SH-SY5Y (cell line): ENCODE measurements at regions not wholly inside any gene's neighbourhood (a gene's known extent, or its start where the extent isn't known, plus 50 kb on each side); places are given as distances from the start of the nearest gene placed in this dataset.
A peak's percentile ranks its signal among the peaks of the same experiment; 100 is the strongest.

Experiments
- GATA2 ChIP-seq: IDR thresholded peaks from 2 replicates; pipeline ENCODE4 v1.6.1; 2011; ENCODE audit warnings: mild to moderate bottlenecking, low read depth, low read length
- GATA3 ChIP-seq: IDR thresholded peaks from 2 replicates; pipeline ENCODE4 v1.6.1; 2011; ENCODE audit warnings: low read depth, mild to moderate bottlenecking, low read length, moderate library complexity

DNA sequence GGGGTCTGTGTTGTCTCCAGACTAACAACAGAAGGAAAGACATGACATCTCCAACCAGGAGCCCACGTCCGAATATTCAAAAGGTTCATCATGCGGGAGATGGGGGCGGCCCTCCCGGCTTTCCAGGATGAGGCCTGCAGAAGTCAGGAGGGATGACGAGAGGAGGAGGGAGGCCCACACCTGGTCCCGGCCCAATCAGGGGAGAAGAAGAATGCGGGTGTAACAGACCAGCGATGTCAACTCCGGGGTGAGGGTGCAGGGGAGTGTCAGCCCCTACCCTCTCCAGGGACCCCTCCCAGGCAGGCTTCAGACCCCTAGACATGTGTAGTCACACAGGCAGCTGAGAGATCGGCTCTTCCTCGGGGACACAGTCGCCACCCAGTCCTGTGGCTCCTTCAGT is 275.3 kb upstream of the ZNF507 start:
- TF ChIP-seq GATA3 (no peak), GATA2 (no peak)

DNA sequence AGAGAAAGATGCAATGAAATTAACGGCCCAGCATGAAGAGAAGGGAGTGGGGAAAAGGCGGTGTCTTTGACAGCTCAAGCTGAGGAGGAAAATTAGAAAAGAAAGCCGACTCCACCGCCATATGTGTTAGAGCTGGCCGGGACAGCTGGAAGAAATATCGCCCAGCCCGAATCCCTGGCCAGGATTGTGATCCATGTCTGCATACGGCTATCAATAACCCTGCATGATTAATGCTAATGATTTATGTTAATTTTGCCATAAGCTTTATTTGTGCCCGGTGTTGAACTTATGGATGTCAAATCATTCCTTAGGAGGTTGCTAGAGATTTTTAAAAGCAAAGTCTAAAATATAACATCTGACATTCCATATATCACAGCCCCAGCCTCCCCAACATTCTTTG is 263.4 kb upstream of the ZNF507 start:
- TF ChIP-seq GATA3 (no peak), GATA2 (no peak)

DNA sequence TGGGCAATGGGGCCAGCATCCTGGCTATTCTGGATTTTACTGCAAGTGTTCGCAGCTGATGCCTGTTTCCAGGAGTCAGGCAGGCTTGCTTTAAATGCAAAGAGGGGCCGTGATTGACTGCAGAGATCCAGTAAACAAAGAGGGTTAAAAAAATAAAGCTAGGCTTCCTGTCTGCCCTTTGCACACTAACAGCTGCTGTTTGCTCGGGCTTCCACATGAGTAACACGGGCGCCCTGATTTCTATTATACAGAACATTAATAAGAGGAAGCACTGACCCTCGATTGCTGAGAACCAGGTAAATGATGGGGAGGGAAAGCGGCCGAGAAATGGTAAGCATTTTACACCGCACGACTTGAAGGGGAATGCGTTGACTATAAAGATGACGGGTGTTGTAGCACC is 254.2 kb upstream of the ZNF507 start:
- TF ChIP-seq GATA3 = no peak
- TF ChIP-seq GATA2 = no peak

DNA sequence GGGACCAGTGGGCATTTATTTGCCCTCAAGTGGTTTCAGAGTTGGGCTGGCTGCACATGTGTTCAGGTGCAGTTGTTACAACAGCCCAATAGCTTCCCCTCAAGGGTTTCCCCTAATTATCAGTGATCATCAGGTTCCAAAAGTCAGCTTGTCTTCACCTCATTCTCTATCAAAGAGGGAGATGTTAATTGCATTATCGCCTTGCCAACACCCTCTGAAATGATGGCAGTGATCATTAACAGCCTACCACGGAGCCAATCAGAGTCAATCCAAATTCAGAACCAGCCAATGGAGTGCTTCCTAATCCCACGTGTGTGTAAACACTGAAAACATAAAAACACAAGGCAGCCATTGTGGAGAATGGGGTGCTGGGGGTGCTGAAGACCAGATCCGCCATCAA is 248.4 kb upstream of the ZNF507 start:
- no peak for TF ChIP-seq GATA3
- TF ChIP-seq GATA2 = no peak

DNA sequence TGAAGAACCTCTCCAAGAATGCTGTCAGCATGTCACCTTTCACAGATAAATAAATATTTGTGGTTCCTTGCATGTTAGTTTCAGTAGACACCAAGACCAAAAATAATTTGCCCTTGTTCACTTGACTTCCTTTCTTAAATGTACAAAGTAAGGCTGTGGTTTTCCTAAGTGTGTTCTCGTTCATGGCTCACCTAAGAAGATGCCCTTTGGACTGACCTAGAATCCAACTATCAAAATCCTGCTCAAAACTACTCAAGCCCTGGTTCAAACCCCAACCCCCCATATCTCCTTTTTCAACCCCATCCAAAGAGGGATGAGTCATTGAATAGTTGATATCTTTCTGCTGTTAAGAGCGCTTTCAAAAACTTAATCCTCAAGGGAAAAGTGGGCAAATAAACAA is 247.8 kb upstream of the ZNF507 start:
- TF ChIP-seq GATA2 (no peak), GATA3 (no peak)

DNA sequence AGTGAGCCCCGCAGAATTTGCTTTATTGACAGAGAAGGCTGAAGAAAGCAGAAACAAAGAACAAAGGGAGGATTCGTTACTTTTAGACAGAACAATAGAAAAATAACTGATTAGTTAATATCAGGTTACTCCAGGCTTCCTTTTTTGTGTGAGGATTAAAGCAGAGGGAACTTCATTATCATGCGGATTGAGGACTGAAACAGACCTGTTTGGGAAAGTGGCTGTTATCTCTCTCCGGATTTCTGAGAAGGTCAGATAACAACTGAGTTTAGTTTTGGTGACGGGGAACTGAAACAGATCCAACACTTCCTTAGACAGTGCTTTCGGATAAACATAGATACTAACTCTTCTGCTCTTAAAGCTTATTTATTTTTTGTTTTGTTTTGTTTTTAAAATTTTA is 246.4 kb upstream of the ZNF507 start:
- TF ChIP-seq GATA3 (no peak), GATA2 (no peak)

DNA sequence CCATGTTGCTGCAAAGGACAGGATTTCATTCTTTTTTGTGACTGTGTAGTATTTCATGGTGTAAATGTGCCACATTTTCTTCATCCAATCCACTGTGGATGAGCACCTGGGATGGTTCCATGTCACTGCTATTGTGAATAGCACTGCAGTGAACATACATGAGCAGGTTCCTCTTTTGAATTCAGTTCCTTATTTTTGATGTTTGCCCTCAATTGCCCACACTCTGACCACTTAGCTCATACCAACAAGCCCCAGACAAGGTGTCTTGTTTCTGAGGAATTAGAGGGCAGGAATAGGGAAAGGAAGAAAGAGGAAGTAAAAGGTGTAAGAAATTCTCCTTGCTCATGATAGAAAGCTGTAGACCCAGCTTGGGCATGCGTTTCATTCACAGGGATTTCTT is 244.2 kb upstream of the ZNF507 start:
- no peak for TF ChIP-seq GATA2

DNA sequence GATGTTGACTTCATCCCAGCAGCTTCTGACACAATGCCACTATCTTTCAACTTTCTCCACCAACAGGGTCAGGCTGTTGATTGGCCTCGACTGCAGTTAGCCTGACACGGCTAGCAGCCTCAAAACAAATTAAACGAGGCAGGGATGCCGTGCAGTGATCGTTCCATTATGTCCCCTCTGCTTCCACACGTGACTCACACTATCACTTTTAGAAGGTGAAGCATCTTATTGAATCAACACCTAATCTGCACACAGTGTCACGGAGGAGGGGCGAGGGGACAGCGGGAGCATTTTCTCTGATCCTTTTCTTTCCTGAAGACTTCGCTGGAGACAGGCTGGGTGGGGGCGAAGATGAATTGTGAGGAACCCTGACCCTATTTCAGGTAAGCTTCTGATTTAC is 241.9 kb upstream of the ZNF507 start:
- TF ChIP-seq GATA3 (no peak), GATA2 (no peak)

DNA sequence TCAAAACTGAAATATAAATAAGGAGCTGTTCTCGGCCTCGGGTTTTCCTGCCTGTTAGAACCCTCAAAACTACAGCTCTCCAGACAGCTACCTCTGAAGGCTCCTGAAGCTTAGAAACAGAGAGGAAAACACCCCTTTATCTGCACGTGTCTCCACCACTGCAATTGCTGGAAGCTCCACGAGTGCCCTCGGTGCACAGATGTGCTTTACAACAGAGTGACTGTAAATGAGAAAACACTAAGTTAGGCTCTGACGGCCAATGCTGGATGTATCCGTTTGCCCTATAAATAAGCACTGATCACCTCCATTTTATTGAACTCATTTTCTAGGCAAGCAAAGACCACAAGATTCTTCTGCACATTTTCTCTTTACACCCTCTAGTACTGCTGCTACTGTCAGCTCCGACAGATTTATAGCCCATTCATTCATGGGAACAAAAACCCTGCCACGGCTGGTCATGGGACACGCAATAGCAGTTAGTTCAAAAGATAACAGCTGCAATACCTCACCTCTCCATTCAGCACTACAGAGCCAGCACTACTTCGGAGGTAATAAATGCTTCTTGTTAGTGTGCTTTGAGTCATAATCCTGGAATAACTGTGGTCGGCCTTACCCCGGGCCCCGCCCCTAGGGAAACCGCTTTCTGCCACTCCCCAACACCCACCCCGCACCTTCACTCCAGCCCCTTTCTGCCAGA is 241.1 kb upstream of the ZNF507 start:
- TF ChIP-seq GATA3 = no peak
- TF ChIP-seq GATA2 = no peak

DNA sequence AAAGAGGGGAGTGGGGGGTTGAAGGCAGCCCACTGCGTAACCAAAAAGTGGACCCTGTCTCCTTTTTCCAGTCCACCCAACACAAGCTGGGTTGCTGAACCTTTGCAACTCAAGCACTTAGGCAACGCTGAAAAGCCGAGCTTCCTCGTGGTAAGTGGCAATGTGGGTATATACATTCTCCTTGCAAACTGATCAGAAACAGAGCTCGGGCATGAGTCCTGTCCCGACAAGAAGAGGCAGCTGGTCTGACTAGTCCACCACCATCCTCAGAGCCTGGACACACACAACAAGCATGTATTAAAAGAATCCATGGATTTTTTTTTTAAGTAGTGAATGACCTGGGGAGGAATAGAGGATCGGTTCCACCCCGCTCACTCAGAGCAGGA is 240.6 kb upstream of the ZNF507 start:
- TF ChIP-seq GATA2 = no peak
- TF ChIP-seq GATA3 = no peak

DNA sequence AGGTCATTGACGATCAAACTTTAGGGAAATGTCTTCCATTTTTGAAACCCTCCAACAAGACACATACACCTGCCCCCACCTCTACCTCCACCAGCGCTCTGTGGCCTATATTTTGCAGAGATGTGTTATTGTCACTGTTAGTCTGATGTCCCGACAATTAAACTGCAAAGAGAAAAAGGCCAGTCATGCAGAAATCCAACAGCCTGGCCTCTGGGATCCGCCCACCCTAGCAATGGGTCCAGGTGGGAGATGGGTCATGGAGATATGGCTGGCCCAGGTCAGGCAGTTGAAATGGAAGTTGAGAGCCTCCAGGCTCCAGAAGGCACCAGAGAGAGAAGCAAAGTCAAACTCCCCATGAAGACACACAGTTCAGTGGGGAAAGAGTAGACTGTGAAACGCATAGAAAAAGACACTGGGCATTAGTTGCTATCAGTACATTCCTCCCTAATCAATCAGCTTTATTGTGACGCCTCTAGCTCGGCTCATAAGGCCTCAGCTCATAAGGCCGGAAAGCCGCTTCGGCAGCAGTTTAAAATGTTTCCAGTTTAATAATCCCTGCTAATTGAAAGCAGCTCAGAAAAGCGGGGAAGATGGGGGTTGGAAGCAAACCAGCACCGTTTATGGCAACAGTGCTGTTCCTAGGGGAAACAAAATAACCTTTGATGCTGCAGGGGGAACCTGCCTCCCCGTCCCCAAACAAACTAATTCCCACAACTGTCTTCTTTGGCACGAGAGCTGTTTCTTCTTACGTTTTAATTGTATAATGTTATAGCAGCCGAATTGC is 239.7 kb upstream of the ZNF507 start:
- no peak for TF ChIP-seq GATA3
- TF ChIP-seq GATA2 = peak; percentile 37

DNA sequence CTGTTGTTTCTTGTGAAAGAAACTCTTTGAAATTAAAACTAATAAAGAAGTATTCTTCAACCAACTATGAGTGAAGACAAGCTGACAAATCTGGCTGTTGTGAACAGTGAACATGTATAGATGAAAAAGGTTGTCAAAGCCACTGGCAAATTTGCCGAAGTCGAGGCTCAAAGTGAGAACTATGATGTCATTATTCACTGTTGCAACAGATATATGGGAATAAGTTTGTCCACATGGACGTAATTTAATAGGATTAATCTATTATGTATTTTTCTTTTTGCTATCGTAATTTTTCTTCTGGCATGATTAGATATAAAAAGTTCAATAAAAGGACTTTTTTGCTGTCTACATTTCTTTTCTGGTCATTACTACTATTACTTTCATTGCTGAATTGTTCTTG is 223.2 kb upstream of the ZNF507 start:
- TF ChIP-seq GATA3 (no peak), GATA2 (no peak)

DNA sequence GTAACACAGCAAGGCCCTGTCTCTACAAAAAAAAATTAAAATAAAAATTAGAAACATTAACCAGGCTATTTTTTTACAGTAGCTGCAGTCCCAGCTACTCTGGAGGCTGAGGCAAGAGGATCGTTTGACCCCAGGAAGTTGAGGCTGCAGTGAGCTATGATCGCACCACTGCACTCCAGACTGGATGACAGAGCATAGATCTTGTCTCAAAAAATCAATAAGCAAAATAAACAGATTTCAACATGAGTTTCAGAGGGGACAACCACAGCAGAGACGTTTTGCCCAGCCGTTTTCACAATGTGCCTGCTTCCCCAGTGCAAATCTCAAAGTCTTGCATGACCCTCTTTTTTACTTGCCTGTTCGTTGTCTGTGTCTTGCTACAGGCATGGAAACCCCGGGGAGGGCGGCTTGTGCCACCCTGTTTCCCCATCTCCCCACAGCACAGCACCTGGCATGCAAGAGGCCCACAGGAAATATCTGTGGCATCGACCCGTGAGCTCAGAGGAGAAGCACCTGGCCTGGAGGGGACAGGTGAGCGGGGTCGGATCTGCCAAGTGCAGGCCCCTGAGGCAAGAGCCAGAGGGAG is 222.0 kb upstream of the ZNF507 start:
- TF ChIP-seq GATA2 (no peak), GATA3 (no peak)

DNA sequence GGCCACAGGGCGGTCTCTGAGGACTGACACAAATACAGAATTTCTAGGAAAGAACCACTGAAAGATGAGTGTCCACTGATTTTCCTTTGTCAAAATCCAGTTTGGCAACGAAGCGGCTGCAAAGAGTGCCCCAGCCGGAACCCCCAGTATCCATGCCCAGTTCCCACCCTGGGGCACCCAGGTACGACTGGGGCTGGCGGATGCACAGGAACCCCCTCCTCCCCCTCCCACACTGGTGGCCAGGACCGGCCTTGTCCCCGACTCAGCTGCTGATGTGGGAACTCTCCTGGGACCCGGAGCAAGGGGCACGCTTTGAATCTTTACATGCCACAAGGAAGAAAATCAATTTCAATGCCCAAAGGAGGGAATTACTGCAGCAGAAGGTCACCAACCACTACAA is 220.8 kb upstream of the ZNF507 start:
- no peak for TF ChIP-seq GATA2
- TF ChIP-seq GATA3 = no peak

DNA sequence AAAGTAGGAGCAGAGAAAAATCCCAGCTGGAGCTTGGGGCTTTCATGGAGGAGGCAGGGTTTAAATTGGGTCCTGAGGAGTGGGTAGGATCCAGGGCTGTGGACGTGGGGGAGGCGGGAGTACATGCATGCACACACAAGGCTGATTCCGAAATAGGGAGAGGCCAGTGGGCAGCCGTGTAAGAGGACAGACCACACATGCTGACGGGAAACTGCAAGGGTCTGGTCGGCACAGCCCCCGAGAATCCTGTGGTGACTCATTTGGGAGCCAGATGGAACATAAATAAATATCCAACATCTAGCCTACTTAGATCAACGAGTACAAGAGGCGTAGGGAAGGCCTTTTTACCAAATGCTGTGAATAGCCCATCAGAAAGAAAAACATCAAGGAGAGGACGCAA is 216.3 kb upstream of the ZNF507 start:
- TF ChIP-seq GATA2 = no peak
- TF ChIP-seq GATA3 = no peak
